OCI-LY7 (cell line): ENCODE measurements at regions not wholly inside any gene's neighbourhood (a gene's known extent, or its start where the extent isn't known, plus 50 kb on each side); places are given as distances from the start of the nearest gene placed in this dataset.

ENCODE experiments used
- BruUV-seq: library from RNA; stranded (reverse); fragments of 400-500 nt; replicated peaks from 2 replicates; lab custom pipeline; 2021; lab: Mats Ljungman, UMichigan
- CTCF ChIA-PET: fragments of 300-600 bp; sonication (Branson Sonifier 250); formaldehyde crosslinking; loops from one replicate; lab custom pipeline; 2022; ENCODE audit warnings: antibody characterized with exemption; ENCODE audit not compliant: unreplicated experiment; lab: Charles Lee
- POLR2A ChIA-PET: fragments of 300-600 bp; sonication (Branson Sonifier 250); formaldehyde crosslinking; loops from one replicate; lab custom pipeline; 2022; ENCODE audit warnings: antibody characterized with exemption; lab: Charles Lee
- DNase-seq: peaks from one replicate; pipeline ENCODE4 v3.0.0-alpha.2; 2015; ENCODE audit warnings: low spot score
- H2AFZ ChIP-seq: fragments of 200-600 bp; sonication (generic), shearing (Covaris generic); 2 replicates; pipeline ENCODE4 v1.6.1; 2014; ENCODE audit warnings: mild to moderate bottlenecking, antibody characterized with exemption, low read length, moderate library complexity
- H3K27ac ChIP-seq: fragments of 200-600 bp; sonication (generic); 2 replicates; pipeline ENCODE4 v1.5.1; 2014; ENCODE audit warnings: mixed run types, low read depth, mild to moderate bottlenecking, moderate library complexity, low read length, inconsistent platforms; ENCODE audit not compliant: poor library complexity, severe bottlenecking
- H3K36me3 ChIP-seq: fragments of 200-600 bp; sonication (generic); 2 replicates; pipeline ENCODE4 v1.6.1; 2014; ENCODE audit warnings: mild to moderate bottlenecking, antibody characterized with exemption, low read length, moderate library complexity, mixed read lengths; ENCODE audit not compliant: insufficient read depth
- H3K4me1 ChIP-seq: fragments of 200-600 bp; sonication (generic); 2 replicates; pipeline ENCODE4 v1.5.1; 2014; ENCODE audit warnings: mild to moderate bottlenecking, low read length; ENCODE audit not compliant: insufficient read depth, poor library complexity, severe bottlenecking
- H3K4me2 ChIP-seq: fragments of 200-600 bp; sonication (generic); 2 replicates; pipeline ENCODE4 v1.6.1; 2014; ENCODE audit warnings: mild to moderate bottlenecking, low read length
- H3K4me3 ChIP-seq: fragments of 200-600 bp; sonication (generic); 2 replicates; pipeline ENCODE4 v1.5.1; 2014; ENCODE audit warnings: mild to moderate bottlenecking, low read depth, low read length; ENCODE audit not compliant: poor library complexity, severe bottlenecking
- H3K79me2 ChIP-seq: fragments of 200-600 bp; sonication (generic); 2 replicates; pipeline ENCODE4 v1.6.1; 2016; ENCODE audit warnings: low read depth, mild to moderate bottlenecking, low read length, moderate library complexity, mixed read lengths; ENCODE audit not compliant: insufficient read depth
- H3K9me2 ChIP-seq: fragments of 200-600 bp; sonication (generic); 2 replicates; pipeline ENCODE4 v1.6.1; 2016; ENCODE audit warnings: mild to moderate bottlenecking, low read length, mixed read lengths; ENCODE audit not compliant: insufficient read depth
- H3K9me3 ChIP-seq: fragments of 200-600 bp; sonication (generic); 2 replicates; pipeline ENCODE4 v1.6.1; 2014; ENCODE audit warnings: mild to moderate bottlenecking, mixed run types, low read length, mixed read lengths
- H4K20me1 ChIP-seq: fragments of 200-600 bp; sonication (generic); 2 replicates; pipeline ENCODE4 v1.6.1; 2014; ENCODE audit warnings: mild to moderate bottlenecking, antibody characterized with exemption, low read length, moderate library complexity, mixed read lengths; ENCODE audit not compliant: insufficient read depth
- CTCF ChIP-seq: fragments of 200-600 bp; sonication (generic); conservative IDR thresholded peaks from 2 replicates; pipeline ENCODE4 v1.5.1; 2014; ENCODE audit warnings: mild to moderate bottlenecking, antibody characterized with exemption, low read length, moderate library complexity, mixed read lengths
- EZH2phosphoT487 ChIP-seq: fragments of 200-600 bp; sonication (generic); IDR thresholded peaks from 2 replicates; pipeline ENCODE4 v1.6.1; 2018; ENCODE audit warnings: low read depth, borderline replicate concordance, mild to moderate bottlenecking, mixed run types, antibody characterized with exemption, low read length, moderate library complexity, mixed read lengths
- intact Hi-C: fragments of 100-400 bp; cut with micrococcal nuclease; formaldehyde crosslinking; loops from one replicate; pipeline ENCODE4 v1.10.0; 2022; ENCODE audit not compliant: unreplicated experiment

GRCh38 chr13:69649063-69649392, 458.6 kb upstream of the ATXN8OS start:
- BruUV-seq, result no TSS peak
- no peaks in the 10 kb centered on the region for H3K36me3 ChIP-seq
- H3K4me3 ChIP-seq, result no peak overlapping the region
- intact Hi-C loops, result no loop called here
- no peaks in the 10 kb centered on the region for H4K20me1 ChIP-seq
- ChIA-PET CTCF (no interaction called here), POLR2A (no interaction called here)
- DNase-seq, result no peak
- no peaks in the 10 kb centered on the region for H3K79me2 ChIP-seq
- no peaks in the 10 kb centered on the region for H3K4me1 ChIP-seq
- no peaks in the 10 kb centered on the region for H3K9me3 ChIP-seq
- no peak overlapping the region for H3K27ac ChIP-seq
- H3K9me2 ChIP-seq, result no peaks in the 10 kb centered on the region
- no peak overlapping the region for H2AFZ ChIP-seq
- no peak overlapping the region for H3K4me2 ChIP-seq
- TF ChIP-seq EZH2phosphoT487, result no peak
- TF ChIP-seq CTCF, result no peak

GRCh38 chr13:69648340-69649062, 459.1 kb upstream of the ATXN8OS start:
- intact Hi-C loops, result no loop called here
- H3K4me2 ChIP-seq, result no peak overlapping the region
- no peaks in the 10 kb centered on the region for H3K9me2 ChIP-seq
- H2AFZ ChIP-seq, result no peak overlapping the region
- H3K4me1 ChIP-seq, result no peaks in the 10 kb centered on the region
- BruUV-seq, result no TSS peak
- DNase-seq, result no peak
- no peak for TF ChIP-seq CTCF
- no peak for TF ChIP-seq EZH2phosphoT487
- no peaks in the 10 kb centered on the region for H3K36me3 ChIP-seq
- no peaks in the 10 kb centered on the region for H3K79me2 ChIP-seq
- no peak overlapping the region for H3K4me3 ChIP-seq
- no peaks in the 10 kb centered on the region for H4K20me1 ChIP-seq
- H3K27ac ChIP-seq, result no peak overlapping the region
- CTCF ChIA-PET, result no interaction called here
- POLR2A ChIA-PET, result no interaction called here
- H3K9me3 ChIP-seq, result no peaks in the 10 kb centered on the region

GRCh38 chr13:69644447-69644846, 463.2 kb upstream of the ATXN8OS start:
- intact Hi-C loops, result no loop called here
- CTCF ChIA-PET, result no interaction called here
- no peak overlapping the region for H3K27ac ChIP-seq
- no TSS peak for BruUV-seq
- H3K36me3 ChIP-seq, result no peaks in the 10 kb centered on the region
- H4K20me1 ChIP-seq, result no peaks in the 10 kb centered on the region
- no peak for TF ChIP-seq CTCF
- TF ChIP-seq EZH2phosphoT487, result no peak
- H3K4me3 ChIP-seq, result no peak overlapping the region
- no peaks in the 10 kb centered on the region for H3K9me3 ChIP-seq
- H3K9me2 ChIP-seq, result no peaks in the 10 kb centered on the region
- POLR2A ChIA-PET, result no interaction called here
- H3K4me1 ChIP-seq, result no peaks in the 10 kb centered on the region
- H2AFZ ChIP-seq, result no peak overlapping the region
- no peak overlapping the region for H3K4me2 ChIP-seq
- no peak for DNase-seq
- no peaks in the 10 kb centered on the region for H3K79me2 ChIP-seq
